Tibial nerve (tissue), 3 donors: ENCODE measurements at regions not wholly inside any gene's neighbourhood (a gene's known extent, or its start where the extent isn't known, plus 50 kb on each side); places are given as distances from the start of the nearest gene placed in this dataset.

Experiments
- POLR2A ChIP-seq, 2 donors: fragments of 450-650 bp; IDR thresholded peaks; one replicate each; pipeline ENCODE4 v1.6.1; 2017; ENCODE audit warnings: antibody characterized with exemption in 2 of 2, mild to moderate bottlenecking in 2 of 2, moderate library complexity in 2 of 2
- TF ChIP-seq, protein P1 (sequence below), 5 experiments: fragments of 200-600 bp in 3 of 5; fragments of 450-650 bp in 2 of 5; sonication (generic) in 3 of 5; IDR thresholded peaks; one replicate each; pipeline ENCODE4 v1.5.1; 2016 to 2019; ENCODE audit warnings: antibody characterized with exemption in 5 of 5, mild to moderate bottlenecking in 3 of 5, moderate library complexity in 2 of 5

DNA sequence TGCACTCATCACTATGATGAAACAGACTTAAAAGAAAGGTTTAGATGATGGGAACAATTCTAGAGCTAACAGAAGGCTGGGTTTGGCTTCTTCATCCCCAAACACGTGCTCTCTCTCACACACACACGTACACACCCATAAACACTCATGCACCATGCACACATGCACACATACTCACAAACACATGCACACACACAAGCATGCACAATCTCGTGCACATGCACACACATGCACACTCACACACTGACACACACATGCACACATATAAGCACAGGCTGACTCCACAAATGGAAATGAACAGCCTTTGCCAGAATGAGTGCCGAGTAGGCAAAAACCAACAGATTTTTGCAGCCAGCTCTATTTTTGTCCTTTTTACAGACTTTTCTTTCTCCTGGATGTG, 1571.6 kb downstream of the AACS start:
- TF ChIP-seq, protein P1, sequence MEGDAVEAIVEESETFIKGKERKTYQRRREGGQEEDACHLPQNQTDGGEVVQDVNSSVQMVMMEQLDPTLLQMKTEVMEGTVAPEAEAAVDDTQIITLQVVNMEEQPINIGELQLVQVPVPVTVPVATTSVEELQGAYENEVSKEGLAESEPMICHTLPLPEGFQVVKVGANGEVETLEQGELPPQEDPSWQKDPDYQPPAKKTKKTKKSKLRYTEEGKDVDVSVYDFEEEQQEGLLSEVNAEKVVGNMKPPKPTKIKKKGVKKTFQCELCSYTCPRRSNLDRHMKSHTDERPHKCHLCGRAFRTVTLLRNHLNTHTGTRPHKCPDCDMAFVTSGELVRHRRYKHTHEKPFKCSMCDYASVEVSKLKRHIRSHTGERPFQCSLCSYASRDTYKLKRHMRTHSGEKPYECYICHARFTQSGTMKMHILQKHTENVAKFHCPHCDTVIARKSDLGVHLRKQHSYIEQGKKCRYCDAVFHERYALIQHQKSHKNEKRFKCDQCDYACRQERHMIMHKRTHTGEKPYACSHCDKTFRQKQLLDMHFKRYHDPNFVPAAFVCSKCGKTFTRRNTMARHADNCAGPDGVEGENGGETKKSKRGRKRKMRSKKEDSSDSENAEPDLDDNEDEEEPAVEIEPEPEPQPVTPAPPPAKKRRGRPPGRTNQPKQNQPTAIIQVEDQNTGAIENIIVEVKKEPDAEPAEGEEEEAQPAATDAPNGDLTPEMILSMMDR (IDR thresholded peaks at IDR 0.05): no peak
- no peak for TF ChIP-seq POLR2A (IDR thresholded peaks at IDR 0.05)
